Astrocyte of the spinal cord (primary cell): ENCODE measurements at regions not wholly inside any gene's neighbourhood (a gene's known extent, or its start where the extent isn't known, plus 50 kb on each side); places are given as distances from the start of the nearest gene placed in this dataset.
"Not testable (repeated sequence)": the region's sequence is repeated elsewhere in the genome, so short reads cannot be mapped to it uniquely, and the experiment has no call there.

ENCODE experiments used
- DNase-seq: peaks from one replicate; pipeline ENCODE4 v3.0.0; 2011; ENCODE audit warnings: low read depth, low spot score
- H3K4me3 ChIP-seq: 2 replicates; pipeline ENCODE4 v1.5.1; 2011; ENCODE audit warnings: low read depth, mild to moderate bottlenecking, low read length, moderate library complexity
- CTCF ChIP-seq: IDR thresholded peaks from 2 replicates; pipeline ENCODE4 v1.5.1; 2012; ENCODE audit warnings: low read depth, mild to moderate bottlenecking, low read length, inconsistent platforms
- in situ Hi-C: cut with HindIII; loops from 2 replicates; pipeline ENCODE4 v1.10.0; 2017; ENCODE audit warnings: low sequenced_read_pairs

- no peak for TF ChIP-seq CTCF
- no peak for DNase-seq
- H3K4me3 ChIP-seq: no peak overlapping the region
- in situ Hi-C loops: no loop called here
Measured at GRCh38 chr7:49483142-49483541, 290.3 kb upstream of the VWC2 start.

- H3K4me3 ChIP-seq: no peak overlapping the region
- no peak for TF ChIP-seq CTCF
- in situ Hi-C loops: no loop called here
- DNase-seq: no peak
Measured at GRCh38 chr7:49486974-49487829, 286.2 kb upstream of the VWC2 start.

GRCh38 chr7:49487830-49488140 lies 285.7 kb upstream of the VWC2 start:
- in situ Hi-C loops: no loop called here
- TF ChIP-seq CTCF: no peak
- DNase-seq: no peak
- H3K4me3 ChIP-seq: no peak overlapping the region

- in situ Hi-C loops: no loop called here
- no peak overlapping the region for H3K4me3 ChIP-seq
- TF ChIP-seq CTCF: no peak
- no peak for DNase-seq
Measured at GRCh38 chr7:49488573-49488972, 284.9 kb upstream of the VWC2 start.

GRCh38 chr7:49497471-49497870 lies 276.0 kb upstream of the VWC2 start:
- TF ChIP-seq CTCF: no peak
- no peak overlapping the region for H3K4me3 ChIP-seq
- in situ Hi-C loops: no loop called here
- no peak for DNase-seq

GRCh38 chr7:49500741-49501140 lies 272.7 kb upstream of the VWC2 start:
- in situ Hi-C loops: no loop called here
- no peak for DNase-seq
- H3K4me3 ChIP-seq: no peak overlapping the region
- TF ChIP-seq CTCF: no peak

- DNase-seq, in situ Hi-C loops, H3K4me3 ChIP-seq: not testable (repeated sequence)
Measured at GRCh38 chr7:49507206-49507605, 266.2 kb upstream of the VWC2 start.
